GM12875 (cell line): ENCODE measurements at regions not wholly inside any gene's neighbourhood (a gene's known extent, or its start where the extent isn't known, plus 50 kb on each side); places are given as distances from the start of the nearest gene placed in this dataset.
A peak's percentile ranks its signal among the peaks of the same experiment; 100 is the strongest.

ENCODE experiments used
- H3K4me3 ChIP-seq: one replicate; pipeline ENCODE4 v1.5.1; 2011; ENCODE audit warnings: low read depth, low read length, control low read depth
- CTCF ChIP-seq: IDR thresholded peaks from 2 replicates; pipeline ENCODE4 v1.5.1; 2011; ENCODE audit warnings: low read depth, mild to moderate bottlenecking, control low read depth, inconsistent platforms, low read length, moderate library complexity, borderline replicate concordance; ENCODE audit not compliant: insufficient read depth

GRCh38 chr1:168455764-168456163 is 88.0 kb downstream of the XCL2 start:
- H3K4me3 ChIP-seq, result no peak overlapping the region
- no peak for TF ChIP-seq CTCF

GRCh38 chr1:168454211-168454815 is 89.5 kb downstream of the XCL2 start:
- TF ChIP-seq CTCF, result no peak
- no peak overlapping the region for H3K4me3 ChIP-seq

- TF ChIP-seq CTCF, result no peak
- H3K4me3 ChIP-seq, result no peak overlapping the region
Observed at GRCh38 chr1:168453056-168453455, 90.7 kb downstream of the XCL2 start.

GRCh38 chr1:168452329-168452728 is 91.5 kb downstream of the XCL2 start:
- TF ChIP-seq CTCF, result peak; percentile 32; the same call in 1 of the 2 replicates
- no peak overlapping the region for H3K4me3 ChIP-seq

GRCh38 chr1:168447871-168448270 is 95.9 kb downstream of the XCL2 start:
- H3K4me3 ChIP-seq, result no peak overlapping the region
- TF ChIP-seq CTCF, result no peak

GRCh38 chr1:168446081-168446480 is 97.7 kb downstream of the XCL2 start:
- TF ChIP-seq CTCF, result no peak
- no peak overlapping the region for H3K4me3 ChIP-seq

- H3K4me3 ChIP-seq, result no peak overlapping the region
- TF ChIP-seq CTCF, result no peak
Observed at GRCh38 chr1:168443899-168444298, 99.9 kb downstream of the XCL2 start.
